ENCODE measurements at regions not wholly inside any gene's neighbourhood (a gene's known extent, or its start where the extent isn't known, plus 50 kb on each side); places are given as distances from the start of the nearest gene placed in this dataset.
A peak's percentile ranks its signal among the peaks of the same experiment; 100 is the strongest.

- no peak overlapping the region for H3K27ac ChIP-seq (ENCODE audit: low read depth, low read length)
Observed at GRCh38 chr2:217749008-217749407, 253.8 kb downstream of the TNS1 start.

GRCh38 chr2:217746808-217747207 is 256.0 kb downstream of the TNS1 start:
- 61% methylated on average over 2 of the region's 3 CpGs for WGBS (ENCODE audit: insufficient coverage)
- no peaks in the 10 kb centered on the region for H3K36me3 ChIP-seq (ENCODE audit: control insufficient read depth, insufficient read depth, low read length)
- no peaks in the 10 kb centered on the region for H3K27me3 ChIP-seq (ENCODE audit: control insufficient read depth, insufficient read depth, low read length)
- peak overlapping the region; percentile 8 for H3K27ac ChIP-seq (ENCODE audit: low read depth, low read length)
- DNase-seq (ENCODE audit: low read depth in 4 of 6, low spot score in 6 of 6) = no peak
- no peaks in the 10 kb centered on the region for H3K9me3 ChIP-seq (ENCODE audit: control insufficient read depth, insufficient read depth, low read length)
- peaks cover 37% of the 10 kb centered on the region for H3K4me1 ChIP-seq (ENCODE audit: control insufficient read depth, insufficient read depth, low read length)
- no peak overlapping the region for H3K4me3 ChIP-seq (ENCODE audit: low read depth, low read length)

More at GRCh38 chr2:217749008-217749407, 253.8 kb downstream of the TNS1 start:
- 47% methylated on average over 5 of the region's 5 CpGs for WGBS (ENCODE audit: insufficient coverage)
- H3K36me3 ChIP-seq (ENCODE audit: control insufficient read depth, insufficient read depth, low read length) = no peaks in the 10 kb centered on the region
- no peak for DNase-seq (ENCODE audit: low read depth in 4 of 6, low spot score in 6 of 6)
- no peak overlapping the region for H3K4me3 ChIP-seq (ENCODE audit: low read depth, low read length)
- H3K27me3 ChIP-seq (ENCODE audit: control insufficient read depth, insufficient read depth, low read length) = no peaks in the 10 kb centered on the region
- H3K4me1 ChIP-seq (ENCODE audit: control insufficient read depth, insufficient read depth, low read length) = peaks cover 44% of the 10 kb centered on the region
- no peaks in the 10 kb centered on the region for H3K9me3 ChIP-seq (ENCODE audit: control insufficient read depth, insufficient read depth, low read length)

- Histone ChIP-seq H3K4me3 (ENCODE audit: low read depth, low read length) (no peak overlapping the region), H3K27ac (ENCODE audit: low read depth, low read length) (no peak overlapping the region), H3K4me1 (ENCODE audit: control insufficient read depth, insufficient read depth, low read length) (peaks cover 42% of the 10 kb centered on the region), H3K36me3 (ENCODE audit: control insufficient read depth, insufficient read depth, low read length) (no peaks in the 10 kb centered on the region), H3K9me3 (ENCODE audit: control insufficient read depth, insufficient read depth, low read length) (no peaks in the 10 kb centered on the region), H3K27me3 (ENCODE audit: control insufficient read depth, insufficient read depth, low read length) (no peaks in the 10 kb centered on the region)
- 82% methylated on average over 4 of the region's 6 CpGs for WGBS (ENCODE audit: insufficient coverage)
- peak in 2 of 6 donors; percentile 75 to 93 for DNase-seq (ENCODE audit: low read depth in 4 of 6, low spot score in 6 of 6)
Observed at GRCh38 chr2:217743966-217744761, 258.6 kb downstream of the TNS1 start.

- Histone ChIP-seq H3K4me3 (ENCODE audit: low read depth, low read length) (no peak overlapping the region), H3K36me3 (ENCODE audit: control insufficient read depth, insufficient read depth, low read length) (no peaks in the 10 kb centered on the region), H3K27me3 (ENCODE audit: control insufficient read depth, insufficient read depth, low read length) (no peaks in the 10 kb centered on the region), H3K27ac (ENCODE audit: low read depth, low read length) (no peak overlapping the region), H3K4me1 (ENCODE audit: control insufficient read depth, insufficient read depth, low read length) (peaks cover 38% of the 10 kb centered on the region), H3K9me3 (ENCODE audit: control insufficient read depth, insufficient read depth, low read length) (no peaks in the 10 kb centered on the region)
- 100% methylated on average over 2 of the region's 2 CpGs for WGBS (ENCODE audit: insufficient coverage)
- DNase-seq (ENCODE audit: low read depth in 4 of 6, low spot score in 6 of 6) = no peak
Observed at GRCh38 chr2:217743407-217743806, 259.4 kb downstream of the TNS1 start.

GRCh38 chr2:217742841-217743240 is 260.0 kb downstream of the TNS1 start:
- H3K9me3 ChIP-seq (ENCODE audit: control insufficient read depth, insufficient read depth, low read length) = no peaks in the 10 kb centered on the region
- H3K4me1 ChIP-seq (ENCODE audit: control insufficient read depth, insufficient read depth, low read length) = peaks cover 35% of the 10 kb centered on the region
- no peaks in the 10 kb centered on the region for H3K27me3 ChIP-seq (ENCODE audit: control insufficient read depth, insufficient read depth, low read length)
- no peak overlapping the region for H3K27ac ChIP-seq (ENCODE audit: low read depth, low read length)
- WGBS (ENCODE audit: insufficient coverage) = 100% methylated on average over 2 of the region's 5 CpGs
- no peak for DNase-seq (ENCODE audit: low read depth in 4 of 6, low spot score in 6 of 6)
- H3K4me3 ChIP-seq (ENCODE audit: low read depth, low read length) = no peak overlapping the region
- H3K36me3 ChIP-seq (ENCODE audit: control insufficient read depth, insufficient read depth, low read length) = no peaks in the 10 kb centered on the region

GRCh38 chr2:217742276-217742675 is 260.5 kb downstream of the TNS1 start:
- 65% methylated on average over 3 of the region's 4 CpGs for WGBS (ENCODE audit: insufficient coverage)
- H3K27me3 ChIP-seq (ENCODE audit: control insufficient read depth, insufficient read depth, low read length) = no peaks in the 10 kb centered on the region
- no peak overlapping the region for H3K27ac ChIP-seq (ENCODE audit: low read depth, low read length)
- H3K9me3 ChIP-seq (ENCODE audit: control insufficient read depth, insufficient read depth, low read length) = no peaks in the 10 kb centered on the region
- H3K4me3 ChIP-seq (ENCODE audit: low read depth, low read length) = no peak overlapping the region
- peaks cover 29% of the 10 kb centered on the region for H3K4me1 ChIP-seq (ENCODE audit: control insufficient read depth, insufficient read depth, low read length)
- DNase-seq (ENCODE audit: low read depth in 4 of 6, low spot score in 6 of 6) = no peak
- no peaks in the 10 kb centered on the region for H3K36me3 ChIP-seq (ENCODE audit: control insufficient read depth, insufficient read depth, low read length)

GRCh38 chr2:217741381-217741955 is 261.3 kb downstream of the TNS1 start:
- peaks cover 23% of the 10 kb centered on the region for H3K4me1 ChIP-seq (ENCODE audit: control insufficient read depth, insufficient read depth, low read length)
- no peaks in the 10 kb centered on the region for H3K36me3 ChIP-seq (ENCODE audit: control insufficient read depth, insufficient read depth, low read length)
- H3K4me3 ChIP-seq (ENCODE audit: low read depth, low read length) = no peak overlapping the region
- H3K27me3 ChIP-seq (ENCODE audit: control insufficient read depth, insufficient read depth, low read length) = no peaks in the 10 kb centered on the region
- no peaks in the 10 kb centered on the region for H3K9me3 ChIP-seq (ENCODE audit: control insufficient read depth, insufficient read depth, low read length)
- WGBS (ENCODE audit: insufficient coverage) = 96% methylated on average over 3 of the region's 6 CpGs
- no peak for DNase-seq (ENCODE audit: low read depth in 4 of 6, low spot score in 6 of 6)
- no peak overlapping the region for H3K27ac ChIP-seq (ENCODE audit: low read depth, low read length)

GRCh38 chr2:217740756-217741155 is 262.0 kb downstream of the TNS1 start:
- Histone ChIP-seq H3K9me3 (ENCODE audit: control insufficient read depth, insufficient read depth, low read length) (no peaks in the 10 kb centered on the region), H3K36me3 (ENCODE audit: control insufficient read depth, insufficient read depth, low read length) (no peaks in the 10 kb centered on the region), H3K27ac (ENCODE audit: low read depth, low read length) (no peak overlapping the region), H3K4me3 (ENCODE audit: low read depth, low read length) (no peak overlapping the region), H3K27me3 (ENCODE audit: control insufficient read depth, insufficient read depth, low read length) (no peaks in the 10 kb centered on the region), H3K4me1 (ENCODE audit: control insufficient read depth, insufficient read depth, low read length) (peaks cover 23% of the 10 kb centered on the region)
- no peak for DNase-seq (ENCODE audit: low read depth in 4 of 6, low spot score in 6 of 6)
- WGBS (ENCODE audit: insufficient coverage) = 89% methylated on average over 5 of the region's 6 CpGs

- Histone ChIP-seq H3K27ac (ENCODE audit: low read depth, low read length) (no peak overlapping the region), H3K4me3 (ENCODE audit: low read depth, low read length) (no peak overlapping the region), H3K36me3 (ENCODE audit: control insufficient read depth, insufficient read depth, low read length) (no peaks in the 10 kb centered on the region), H3K27me3 (ENCODE audit: control insufficient read depth, insufficient read depth, low read length) (no peaks in the 10 kb centered on the region), H3K4me1 (ENCODE audit: control insufficient read depth, insufficient read depth, low read length) (peaks cover 23% of the 10 kb centered on the region), H3K9me3 (ENCODE audit: control insufficient read depth, insufficient read depth, low read length) (no peaks in the 10 kb centered on the region)
- DNase-seq (ENCODE audit: low read depth in 4 of 6, low spot score in 6 of 6) = no peak
- 100% methylated on average over 1 of the region's 4 CpGs for WGBS (ENCODE audit: insufficient coverage)
Observed at GRCh38 chr2:217740178-217740577, 262.6 kb downstream of the TNS1 start.

GRCh38 chr2:217739741-217740140 is 263.1 kb downstream of the TNS1 start:
- Histone ChIP-seq H3K4me3 (ENCODE audit: low read depth, low read length) (no peak overlapping the region), H3K9me3 (ENCODE audit: control insufficient read depth, insufficient read depth, low read length) (no peaks in the 10 kb centered on the region), H3K27me3 (ENCODE audit: control insufficient read depth, insufficient read depth, low read length) (no peaks in the 10 kb centered on the region), H3K4me1 (ENCODE audit: control insufficient read depth, insufficient read depth, low read length) (peaks cover 23% of the 10 kb centered on the region), H3K36me3 (ENCODE audit: control insufficient read depth, insufficient read depth, low read length) (no peaks in the 10 kb centered on the region), H3K27ac (ENCODE audit: low read depth, low read length) (no peak overlapping the region)
- 80% methylated on average over 1 of the region's 1 CpG for WGBS (ENCODE audit: insufficient coverage)
- no peak for DNase-seq (ENCODE audit: low read depth in 4 of 6, low spot score in 6 of 6)

Data from spinal cord (tissue), 9 donors.